Mesothelial cell of epicardium (in vitro differentiated cells): ENCODE measurements at regions not wholly inside any gene's neighbourhood (a gene's known extent, or its start where the extent isn't known, plus 50 kb on each side); places are given as distances from the start of the nearest gene placed in this dataset.

Experiments used
- DNase-seq, 2 experiments: peaks; one replicate each; pipeline ENCODE4 v3.0.0; 2021; ENCODE audit warnings: low spot score in 2 of 2; ENCODE audit not compliant: unreplicated experiment in 2 of 2
- H3K27ac Mint-ChIP-seq: 2 replicates; pipeline ENCODE4 v1.8.0; 2021; ENCODE audit warnings: mixed read lengths
- H3K27me3 Mint-ChIP-seq: 2 replicates; pipeline ENCODE4 v1.8.0; 2021; ENCODE audit warnings: low read depth, mixed read lengths
- H3K36me3 Mint-ChIP-seq: 2 replicates; pipeline ENCODE4 v1.8.0; 2021; ENCODE audit warnings: mixed read lengths
- H3K4me1 Mint-ChIP-seq: 2 replicates; pipeline ENCODE4 v1.8.0; 2021; ENCODE audit warnings: mixed read lengths
- H3K4me3 Mint-ChIP-seq: 2 replicates; pipeline ENCODE4 v1.8.0; 2021; ENCODE audit warnings: mild to moderate bottlenecking, moderate library complexity, mixed read lengths
- H3K9me3 Mint-ChIP-seq: 2 replicates; pipeline ENCODE4 v1.8.0; 2021; ENCODE audit warnings: mixed read lengths
- TF ChIP-seq, protein P1 (sequence below): fragments of 200-600 bp; sonication (generic); IDR thresholded peaks from one replicate; pipeline ENCODE4 v1.5.0; 2021; ENCODE audit warnings: antibody characterized with exemption; ENCODE audit not compliant: unreplicated experiment

DNA sequence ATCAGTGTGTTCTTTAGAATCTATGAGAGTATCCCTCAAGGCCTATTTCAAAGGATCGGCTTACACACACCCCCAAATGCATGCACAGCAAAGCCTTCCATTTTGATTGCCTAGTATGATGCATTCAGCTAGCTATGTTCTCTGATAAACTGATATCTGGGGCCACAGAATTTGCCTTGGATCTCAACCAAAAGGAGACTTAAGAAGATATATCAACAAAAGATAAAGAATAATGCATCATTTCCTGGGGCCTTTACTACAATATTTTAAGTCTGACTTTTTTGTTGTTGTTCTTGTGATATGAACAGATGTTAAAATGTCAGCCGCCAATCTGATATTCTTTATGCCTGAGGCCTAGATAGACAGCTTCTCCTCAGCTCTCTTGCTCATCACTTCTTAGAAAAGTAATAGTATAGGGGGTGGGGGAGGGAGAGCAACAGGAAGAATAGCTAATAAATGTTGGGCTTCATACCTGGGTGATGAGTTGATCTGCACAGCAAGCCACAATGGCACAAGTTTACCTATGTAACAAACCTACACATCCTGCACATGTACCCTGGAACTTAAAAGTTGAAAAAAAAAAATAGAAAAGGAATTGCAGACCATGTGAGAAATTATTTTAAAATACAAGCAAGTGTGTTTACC, 792.9 kb upstream of the GHITM start:
- H3K4me3 Mint-ChIP-seq = no peak overlapping the region
- TF ChIP-seq, protein P1, sequence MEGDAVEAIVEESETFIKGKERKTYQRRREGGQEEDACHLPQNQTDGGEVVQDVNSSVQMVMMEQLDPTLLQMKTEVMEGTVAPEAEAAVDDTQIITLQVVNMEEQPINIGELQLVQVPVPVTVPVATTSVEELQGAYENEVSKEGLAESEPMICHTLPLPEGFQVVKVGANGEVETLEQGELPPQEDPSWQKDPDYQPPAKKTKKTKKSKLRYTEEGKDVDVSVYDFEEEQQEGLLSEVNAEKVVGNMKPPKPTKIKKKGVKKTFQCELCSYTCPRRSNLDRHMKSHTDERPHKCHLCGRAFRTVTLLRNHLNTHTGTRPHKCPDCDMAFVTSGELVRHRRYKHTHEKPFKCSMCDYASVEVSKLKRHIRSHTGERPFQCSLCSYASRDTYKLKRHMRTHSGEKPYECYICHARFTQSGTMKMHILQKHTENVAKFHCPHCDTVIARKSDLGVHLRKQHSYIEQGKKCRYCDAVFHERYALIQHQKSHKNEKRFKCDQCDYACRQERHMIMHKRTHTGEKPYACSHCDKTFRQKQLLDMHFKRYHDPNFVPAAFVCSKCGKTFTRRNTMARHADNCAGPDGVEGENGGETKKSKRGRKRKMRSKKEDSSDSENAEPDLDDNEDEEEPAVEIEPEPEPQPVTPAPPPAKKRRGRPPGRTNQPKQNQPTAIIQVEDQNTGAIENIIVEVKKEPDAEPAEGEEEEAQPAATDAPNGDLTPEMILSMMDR = no peak
- no peak for DNase-seq

DNA sequence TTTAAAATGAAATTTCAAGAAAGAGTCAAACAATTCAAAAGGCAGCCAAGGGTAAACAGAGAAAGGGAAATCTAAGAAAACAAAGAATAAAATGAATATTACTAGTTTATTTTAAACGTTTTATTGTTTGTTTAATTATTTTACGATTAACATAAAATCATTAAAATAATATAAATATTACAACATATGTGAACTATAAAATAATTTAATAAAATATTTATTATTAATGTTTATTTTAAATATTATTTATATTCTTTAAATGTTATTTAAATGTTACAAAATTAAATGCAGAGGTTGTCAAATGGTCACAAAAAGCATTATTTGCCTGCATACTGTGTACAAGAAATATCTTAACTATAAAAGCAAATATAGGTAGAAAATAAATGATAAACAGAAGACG, 786.7 kb upstream of the GHITM start:
- H3K9me3 Mint-ChIP-seq = peaks cover 30% of the 10 kb centered on the region
- no peaks in the 10 kb centered on the region for H3K4me1 Mint-ChIP-seq
- DNase-seq = no peak
- H3K36me3 Mint-ChIP-seq = peaks cover 8% of the 10 kb centered on the region
- H3K27ac Mint-ChIP-seq = no peak overlapping the region
- TF ChIP-seq, protein P1 = no peak
- H3K27me3 Mint-ChIP-seq = no peaks in the 10 kb centered on the region
- H3K4me3 Mint-ChIP-seq = no peak overlapping the region

More for the DNA sequence above, 792.9 kb upstream of the GHITM start:
- no peaks in the 10 kb centered on the region for H3K27me3 Mint-ChIP-seq
- H3K4me1 Mint-ChIP-seq = peaks cover 12% of the 10 kb centered on the region
- H3K9me3 Mint-ChIP-seq = peaks cover 19% of the 10 kb centered on the region
- no peak overlapping the region for H3K27ac Mint-ChIP-seq
- H3K36me3 Mint-ChIP-seq = peaks cover 3% of the 10 kb centered on the region

DNA sequence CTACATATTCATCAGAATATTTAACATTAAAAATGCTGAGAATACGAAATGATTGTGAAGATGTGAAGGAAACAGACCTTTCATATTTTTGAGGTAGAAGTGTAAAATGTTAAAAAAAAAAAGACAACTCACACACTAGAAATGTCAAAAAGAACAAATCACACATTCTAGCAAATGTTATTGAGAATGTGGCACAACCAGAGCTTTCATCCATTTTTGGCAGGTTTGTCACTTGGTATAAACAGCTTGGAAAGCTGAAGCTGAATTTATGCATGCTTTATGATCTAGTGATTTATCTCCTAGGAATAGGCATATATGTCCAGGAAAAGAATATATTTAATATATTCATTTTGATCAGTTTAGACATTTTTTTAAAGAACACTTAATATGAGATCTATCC, 784.9 kb upstream of the GHITM start:
- no peak overlapping the region for H3K4me3 Mint-ChIP-seq
- no peak for DNase-seq
- peaks cover 11% of the 10 kb centered on the region for H3K36me3 Mint-ChIP-seq
- H3K9me3 Mint-ChIP-seq = peaks cover 44% of the 10 kb centered on the region
- no peak overlapping the region for H3K27ac Mint-ChIP-seq
- H3K27me3 Mint-ChIP-seq = no peaks in the 10 kb centered on the region
- H3K4me1 Mint-ChIP-seq = no peaks in the 10 kb centered on the region
- TF ChIP-seq, protein P1 = no peak

DNA sequence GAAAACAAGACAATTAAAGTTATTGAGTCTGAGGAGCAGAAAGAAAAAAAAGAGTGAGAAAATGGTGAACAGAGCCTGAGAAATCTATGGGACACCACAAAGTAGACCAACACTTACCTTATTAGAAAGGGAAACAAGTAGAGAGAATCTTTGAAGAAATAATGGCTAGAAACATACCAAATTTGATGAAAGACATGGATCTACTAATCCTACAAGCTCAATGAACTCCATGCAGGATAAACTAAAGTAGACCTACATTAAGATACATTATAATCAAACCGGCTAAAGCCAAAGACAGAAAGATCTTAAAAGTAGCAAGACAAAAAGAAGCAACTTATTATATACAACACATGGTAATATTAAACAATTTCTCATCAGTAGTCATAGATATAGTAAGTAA, 782.3 kb upstream of the GHITM start:
- Mint-ChIP-seq H3K27ac (no peak overlapping the region), H3K9me3 (peaks cover 50% of the 10 kb centered on the region), H3K4me3 (no peak overlapping the region), H3K36me3 (peaks cover 13% of the 10 kb centered on the region), H3K27me3 (no peaks in the 10 kb centered on the region), H3K4me1 (no peaks in the 10 kb centered on the region)
- TF ChIP-seq, protein P1 = no peak
- no peak for DNase-seq

DNA sequence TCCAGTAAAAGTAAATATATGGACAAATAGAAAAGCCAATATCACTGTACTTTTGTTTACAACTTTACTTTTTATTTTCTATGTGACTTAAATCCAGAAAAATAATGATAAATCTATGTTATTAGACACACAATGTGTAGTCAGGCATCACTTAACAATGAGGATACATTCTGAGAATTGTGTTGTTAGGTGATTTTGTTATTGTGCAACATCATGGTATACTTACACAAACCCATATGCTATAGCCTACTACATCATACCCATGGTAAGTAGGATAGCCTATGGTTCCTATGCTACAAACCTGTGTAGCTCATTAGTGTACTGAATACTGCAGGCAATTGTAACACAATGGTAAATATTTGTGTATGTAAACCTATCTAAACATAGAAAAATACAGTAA, 781.7 kb upstream of the GHITM start:
- no peaks in the 10 kb centered on the region for H3K4me1 Mint-ChIP-seq
- H3K9me3 Mint-ChIP-seq = peaks cover 52% of the 10 kb centered on the region
- no peak overlapping the region for H3K27ac Mint-ChIP-seq
- DNase-seq = no peak
- H3K27me3 Mint-ChIP-seq = no peaks in the 10 kb centered on the region
- no peak overlapping the region for H3K4me3 Mint-ChIP-seq
- TF ChIP-seq, protein P1 = no peak
- peaks cover 13% of the 10 kb centered on the region for H3K36me3 Mint-ChIP-seq

DNA sequence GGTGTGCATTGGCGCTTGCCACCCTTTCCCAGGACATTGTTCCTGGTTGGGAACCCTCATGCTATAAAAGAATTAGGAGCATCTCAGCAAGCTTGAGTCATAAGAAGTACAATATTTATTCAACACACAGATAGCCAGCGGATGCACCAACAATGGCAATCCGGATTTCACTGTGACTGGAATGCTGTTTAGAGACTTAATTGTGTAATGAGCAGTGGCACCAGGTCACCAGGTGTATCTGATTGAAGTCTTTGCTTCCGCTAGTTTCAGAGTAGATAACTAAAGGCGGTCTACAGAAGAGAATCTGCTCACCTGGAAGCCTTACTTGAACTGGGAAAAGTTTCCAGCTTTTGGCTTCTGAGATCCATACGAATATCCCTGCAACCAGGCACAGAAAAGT, 772.3 kb upstream of the GHITM start:
- Mint-ChIP-seq H3K27me3 (no peaks in the 10 kb centered on the region), H3K36me3 (no peaks in the 10 kb centered on the region), H3K4me3 (no peak overlapping the region), H3K4me1 (peaks cover 4% of the 10 kb centered on the region), H3K27ac (no peak overlapping the region), H3K9me3 (peaks cover 6% of the 10 kb centered on the region)
- TF ChIP-seq, protein P1 = no peak
- DNase-seq = no peak
